ENCODE measurements at regions not wholly inside any gene's neighbourhood (a gene's known extent, or its start where the extent isn't known, plus 50 kb on each side); places are given as distances from the start of the nearest gene placed in this dataset.
A peak's percentile ranks its signal among the peaks of the same experiment; 100 is the strongest.

DNA sequence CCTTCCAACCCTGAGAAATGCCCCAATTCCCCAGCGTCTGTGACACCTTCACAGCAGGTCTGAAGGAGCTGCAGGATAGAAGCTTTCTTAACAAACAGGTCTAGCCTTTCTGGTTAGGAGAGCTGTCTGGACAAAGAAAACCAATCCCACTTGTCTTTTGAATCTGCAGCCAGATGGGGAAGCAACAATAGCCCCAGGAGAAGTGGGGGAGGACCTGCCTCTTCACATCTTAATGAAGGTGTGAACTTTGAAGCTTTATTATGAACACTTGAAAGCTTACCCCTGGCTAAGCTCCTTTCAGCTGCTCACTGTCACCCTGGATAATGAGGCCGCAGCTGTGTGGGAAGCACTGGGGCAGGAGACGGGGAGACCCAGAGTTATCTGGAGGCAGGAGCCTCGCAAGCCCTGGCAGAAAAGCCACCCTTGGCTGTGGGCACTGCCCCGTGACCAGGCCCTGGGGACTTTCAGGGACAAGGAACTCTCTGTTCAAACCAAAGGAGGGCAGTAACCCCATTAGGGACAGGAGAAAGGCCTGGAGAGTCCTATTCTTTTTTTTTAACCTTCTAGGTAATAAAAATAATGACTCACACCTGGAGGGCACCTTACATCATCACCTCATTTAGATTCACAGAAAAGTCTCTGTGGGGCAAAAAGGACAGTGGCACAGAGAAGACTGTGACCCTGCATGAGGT is 151.8 kb upstream of the RAD23B start:
- no peaks in the 10 kb centered on the region for H3K36me3 Mint-ChIP-seq (ENCODE audit: low read depth)
- no peak for DNase-seq
- H3K27ac Mint-ChIP-seq = no peak overlapping the region
- peaks cover 8% of the 10 kb centered on the region for H3K27me3 Mint-ChIP-seq (ENCODE audit: low read depth)
- intact Hi-C loops (cut with micrococcal nuclease) = no loop called here
- H3K4me1 Mint-ChIP-seq (ENCODE audit: low read depth) = no peaks in the 10 kb centered on the region
- no peaks in the 10 kb centered on the region for H3K9me3 Mint-ChIP-seq
- H3K4me3 Mint-ChIP-seq = no peak overlapping the region
- CTCF ChIA-PET = no interaction called here

DNA sequence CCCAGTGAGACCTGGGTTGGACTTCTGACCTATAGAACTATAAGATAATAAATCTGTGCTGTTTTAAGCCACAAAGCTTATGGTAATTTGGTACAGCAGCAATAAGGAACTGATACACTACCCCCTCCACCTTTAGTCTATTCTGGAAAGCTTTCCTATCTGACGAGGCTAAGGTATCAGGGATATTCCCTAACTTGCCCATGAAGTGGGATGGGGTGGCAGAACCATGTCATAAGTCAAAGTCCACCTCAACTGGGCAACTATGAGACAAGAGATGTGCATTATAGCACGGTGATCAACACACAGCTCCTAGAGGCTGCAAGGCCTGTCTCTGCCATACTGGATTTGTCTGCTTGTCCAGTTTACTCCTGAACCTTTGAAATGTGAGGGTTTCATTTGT is 146.8 kb upstream of the RAD23B start:
- CTCF ChIA-PET = interaction anchor here (1.0 to 4.7 kb wide), 6 partner anchors 10 to 1626 kb away, joined by 3 to 24 read pairs (median 4); no protein-coding TSS in a partner anchor
- Mint-ChIP-seq H3K36me3 (ENCODE audit: low read depth) (no peaks in the 10 kb centered on the region), H3K4me3 (no peak overlapping the region), H3K4me1 (ENCODE audit: low read depth) (no peaks in the 10 kb centered on the region), H3K27ac (no peak overlapping the region), H3K9me3 (no peaks in the 10 kb centered on the region), H3K27me3 (ENCODE audit: low read depth) (peaks cover 3% of the 10 kb centered on the region)
- no peak for DNase-seq
- intact Hi-C loops (cut with micrococcal nuclease) = no loop called here

DNA sequence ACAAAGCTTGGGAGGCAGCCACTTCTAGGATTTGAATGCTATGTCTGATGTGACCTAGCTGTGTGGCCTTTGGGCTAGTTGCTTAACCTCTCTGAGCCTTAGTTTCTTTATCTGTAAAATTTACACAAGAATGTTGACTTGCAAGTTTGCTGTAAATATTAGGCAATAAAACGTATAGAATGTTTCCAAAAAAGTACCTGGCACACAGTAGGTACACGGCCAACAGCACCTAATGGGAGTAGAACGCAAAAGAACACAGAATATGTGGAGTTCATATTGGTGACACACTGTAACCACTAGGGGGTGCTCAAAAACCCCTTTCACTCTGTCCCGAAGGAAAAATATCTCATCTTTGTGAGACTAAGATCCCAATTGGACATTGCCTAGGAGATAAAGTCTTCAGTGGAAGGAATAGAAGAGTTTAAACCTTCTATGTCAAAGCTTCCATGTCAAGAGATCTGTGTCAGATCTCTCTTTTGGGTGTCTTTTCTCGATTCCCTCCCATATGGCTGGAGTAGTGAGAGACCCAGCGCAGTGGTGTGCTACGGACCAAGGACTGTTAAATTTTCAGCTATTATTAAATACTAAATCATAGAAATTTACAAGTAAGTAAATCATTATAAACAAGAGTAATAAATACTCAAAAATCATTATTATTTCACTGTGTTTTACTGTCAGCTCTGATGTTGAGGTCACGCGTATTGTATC is 145.4 kb upstream of the RAD23B start:
- Mint-ChIP-seq H3K27ac (no peak overlapping the region), H3K4me3 (no peak overlapping the region), H3K4me1 (ENCODE audit: low read depth) (no peaks in the 10 kb centered on the region), H3K27me3 (ENCODE audit: low read depth) (peaks cover 3% of the 10 kb centered on the region), H3K9me3 (no peaks in the 10 kb centered on the region), H3K36me3 (ENCODE audit: low read depth) (no peaks in the 10 kb centered on the region)
- intact Hi-C loops (cut with micrococcal nuclease) = loop anchor here (1.0 kb wide), 1 partner anchor 204 kb away; no protein-coding TSS in a partner anchor
- CTCF ChIA-PET = interaction anchor here (0.6 to 4.7 kb wide), 17 partner anchors 9 to 1746 kb away, joined by 3 to 24 read pairs (median 4); no protein-coding TSS in a partner anchor
- peak; percentile 8 for DNase-seq

DNA sequence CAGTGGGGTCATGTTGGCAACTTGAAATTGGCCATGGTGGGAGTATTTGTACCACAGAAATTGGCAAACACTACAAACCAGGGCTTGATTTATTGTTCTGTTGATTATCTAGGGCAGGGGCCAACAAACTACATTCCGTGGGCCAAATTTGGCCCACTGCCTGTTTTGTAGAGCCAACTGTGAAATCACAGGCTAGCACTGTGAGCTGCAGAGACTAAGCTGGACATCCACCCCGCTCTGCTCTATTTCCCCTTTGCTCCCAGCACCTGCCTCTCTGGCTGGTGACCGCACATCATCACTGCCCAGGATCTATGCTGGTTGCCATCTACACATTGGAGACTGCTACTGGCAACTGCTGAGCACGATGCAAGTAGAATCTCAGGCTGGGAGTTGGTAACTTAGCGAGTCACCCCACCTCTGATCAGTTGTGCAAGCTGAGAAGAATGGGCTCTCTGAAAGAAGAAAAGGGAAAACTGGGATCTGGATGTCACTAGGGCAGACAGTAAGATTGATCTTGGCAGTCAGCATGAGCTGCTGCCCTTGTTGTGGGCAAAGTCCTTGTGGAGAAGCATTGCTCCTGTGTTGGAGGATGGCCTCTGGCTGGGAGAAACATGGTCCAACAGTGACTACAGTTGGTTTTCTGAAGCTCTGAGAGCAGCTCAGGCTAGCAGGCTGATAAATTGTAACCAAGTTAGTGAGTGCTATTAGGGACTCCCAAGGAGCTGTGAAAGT is 144.7 kb upstream of the RAD23B start:
- intact Hi-C loops (cut with micrococcal nuclease) = no loop called here

DNA sequence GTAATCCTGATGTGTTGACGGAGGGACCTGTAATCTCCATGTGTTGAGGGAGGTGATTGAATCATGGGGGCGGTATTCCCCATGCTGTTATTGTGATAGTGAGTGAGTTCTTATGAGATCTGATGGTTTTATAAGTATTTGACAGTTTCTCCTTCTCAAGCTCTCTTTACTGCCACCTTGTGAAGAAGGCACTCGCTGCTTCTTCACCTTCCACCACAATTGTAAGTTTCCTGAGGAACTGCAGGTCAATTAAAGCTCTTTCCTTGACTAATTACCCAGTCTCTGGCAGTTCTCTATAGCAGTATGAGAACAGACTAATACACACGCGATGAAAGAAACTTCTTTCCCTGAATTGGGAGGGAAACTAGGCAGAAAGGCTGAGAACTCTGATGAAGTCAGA is 141.1 kb upstream of the RAD23B start:
- DNase-seq = no peak
- Mint-ChIP-seq H3K36me3 (ENCODE audit: low read depth) (no peaks in the 10 kb centered on the region), H3K27ac (no peak overlapping the region), H3K9me3 (no peaks in the 10 kb centered on the region), H3K4me3 (no peak overlapping the region), H3K27me3 (ENCODE audit: low read depth) (peaks cover 3% of the 10 kb centered on the region), H3K4me1 (ENCODE audit: low read depth) (no peaks in the 10 kb centered on the region)
- intact Hi-C loops (cut with micrococcal nuclease) = loop anchor here (10.0 kb wide), 1 partner anchor 63 kb away; no protein-coding TSS in a partner anchor
- CTCF ChIA-PET = interaction anchor here (1.1 kb wide), 1 partner anchor 9 kb away, joined by 4 read pairs; no protein-coding TSS in a partner anchor

More for the DNA sequence above, 144.7 kb upstream of the RAD23B start:
- H3K9me3 Mint-ChIP-seq = no peaks in the 10 kb centered on the region
- DNase-seq = no peak
- H3K4me1 Mint-ChIP-seq (ENCODE audit: low read depth) = no peaks in the 10 kb centered on the region
- H3K27me3 Mint-ChIP-seq (ENCODE audit: low read depth) = peaks cover 3% of the 10 kb centered on the region
- no peaks in the 10 kb centered on the region for H3K36me3 Mint-ChIP-seq (ENCODE audit: low read depth)
- CTCF ChIA-PET = interaction anchor here (1.1 to 4.7 kb wide), 8 partner anchors 12 to 203 kb away, joined by 4 to 24 read pairs (median 6); no protein-coding TSS in a partner anchor
- no peak overlapping the region for H3K27ac Mint-ChIP-seq
- no peak overlapping the region for H3K4me3 Mint-ChIP-seq

DNA sequence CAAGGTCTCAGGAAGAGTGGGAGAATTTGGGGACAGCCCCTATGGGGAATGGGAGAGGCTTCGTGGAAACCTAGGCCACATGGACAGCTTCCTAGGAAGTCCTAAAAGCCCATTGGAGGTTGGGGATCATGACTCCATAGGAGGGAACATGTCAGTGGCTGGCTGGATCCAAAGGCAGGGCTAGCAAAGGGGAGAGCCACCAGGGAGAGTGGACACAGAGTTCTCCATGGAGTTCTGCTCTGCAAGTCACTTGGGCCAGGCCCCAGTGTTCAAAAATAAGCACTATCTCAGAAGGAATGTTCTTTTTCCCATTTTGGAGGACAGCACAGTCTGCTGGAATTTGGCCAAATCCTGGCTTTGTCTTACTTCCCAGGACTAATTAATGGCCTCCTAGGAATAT is 140.6 kb upstream of the RAD23B start:
- DNase-seq = no peak

DNA sequence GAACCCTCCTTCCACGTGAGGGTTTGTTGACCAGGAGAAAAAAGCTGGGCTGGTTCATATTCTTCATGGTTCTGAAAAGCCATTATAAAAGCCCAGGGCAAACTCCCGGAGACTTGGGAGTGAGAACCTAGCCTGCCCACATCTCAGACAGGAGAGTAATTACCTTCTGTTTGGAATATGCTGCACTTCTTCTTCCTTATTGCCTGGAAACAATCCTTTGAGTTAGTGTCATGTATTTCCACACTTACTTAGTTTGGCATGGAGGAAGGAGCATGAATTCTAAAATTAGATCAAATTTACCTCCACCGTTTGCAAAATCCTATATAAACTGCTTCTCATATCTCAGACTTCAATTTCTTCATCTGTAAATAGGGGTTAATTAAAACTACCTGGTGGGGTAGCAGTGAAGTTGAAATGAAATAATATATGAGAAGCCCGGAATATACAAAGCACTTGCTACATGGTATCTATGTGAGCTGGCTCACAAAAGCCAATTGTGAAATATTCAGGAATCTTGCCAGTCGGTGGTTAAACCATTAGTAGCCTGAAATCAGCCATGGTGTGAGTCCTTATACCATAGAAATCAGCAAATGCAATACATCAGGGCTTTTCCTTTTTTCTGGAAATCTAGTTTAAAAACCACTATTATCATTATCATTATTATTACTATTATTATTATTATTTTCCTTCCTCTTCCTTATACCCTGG is 140.0 kb upstream of the RAD23B start:
- CTCF ChIA-PET = interaction anchor here (1.1 kb wide), 1 partner anchor 70 kb away, joined by 4 read pairs; no protein-coding TSS in a partner anchor
- Mint-ChIP-seq H3K4me3 (no peak overlapping the region), H3K27ac (no peak overlapping the region), H3K4me1 (ENCODE audit: low read depth) (no peaks in the 10 kb centered on the region), H3K9me3 (no peaks in the 10 kb centered on the region), H3K27me3 (ENCODE audit: low read depth) (peaks cover 3% of the 10 kb centered on the region), H3K36me3 (ENCODE audit: low read depth) (no peaks in the 10 kb centered on the region)
- no peak for DNase-seq
- intact Hi-C loops (cut with micrococcal nuclease) = loop anchor here (10.0 kb wide), 1 partner anchor 62 kb away; no protein-coding TSS in a partner anchor

More for the DNA sequence above, 140.6 kb upstream of the RAD23B start:
- H3K27ac Mint-ChIP-seq = no peak overlapping the region
- no peaks in the 10 kb centered on the region for H3K4me1 Mint-ChIP-seq (ENCODE audit: low read depth)
- H3K27me3 Mint-ChIP-seq (ENCODE audit: low read depth) = peaks cover 3% of the 10 kb centered on the region
- intact Hi-C loops (cut with micrococcal nuclease) = loop anchor here (10.0 kb wide), 1 partner anchor 62 kb away; no protein-coding TSS in a partner anchor
- no peak overlapping the region for H3K4me3 Mint-ChIP-seq
- no peaks in the 10 kb centered on the region for H3K36me3 Mint-ChIP-seq (ENCODE audit: low read depth)
- CTCF ChIA-PET = interaction anchor here (1.1 kb wide), 1 partner anchor 10 kb away, joined by 4 read pairs; no protein-coding TSS in a partner anchor
- H3K9me3 Mint-ChIP-seq = no peaks in the 10 kb centered on the region

DNA sequence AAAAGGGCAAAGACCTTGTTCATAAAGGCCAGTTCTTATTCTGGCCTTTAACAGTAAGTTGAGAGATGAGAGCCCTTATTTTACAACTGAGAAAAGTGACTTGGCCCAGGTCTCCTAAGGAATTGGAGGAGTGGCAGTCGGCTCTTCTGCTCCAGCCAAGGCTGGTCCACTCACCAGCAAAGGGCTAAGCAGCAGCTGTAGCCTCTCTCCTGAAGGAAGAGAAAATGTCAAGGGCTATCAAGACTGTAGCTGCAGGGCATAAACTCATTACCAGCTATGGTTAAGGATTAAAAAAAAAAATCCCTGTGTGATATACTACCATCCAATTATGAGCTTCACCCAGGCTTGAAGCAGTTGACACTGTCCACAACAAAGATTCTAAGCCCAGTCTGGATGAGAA is 138.6 kb upstream of the RAD23B start:
- H3K36me3 Mint-ChIP-seq (ENCODE audit: low read depth) = no peaks in the 10 kb centered on the region
- no peaks in the 10 kb centered on the region for H3K4me1 Mint-ChIP-seq (ENCODE audit: low read depth)
- no peak for DNase-seq
- CTCF ChIA-PET = interaction anchor here (1.0 to 1.1 kb wide), 2 partner anchors 72 to 197 kb away, joined by 3 to 4 read pairs; no protein-coding TSS in a partner anchor
- intact Hi-C loops (cut with micrococcal nuclease) = loop anchor here (10.0 kb wide), 1 partner anchor 60 kb away; no protein-coding TSS in a partner anchor
- H3K4me3 Mint-ChIP-seq = no peak overlapping the region
- no peak overlapping the region for H3K27ac Mint-ChIP-seq
- no peaks in the 10 kb centered on the region for H3K27me3 Mint-ChIP-seq (ENCODE audit: low read depth)
- H3K9me3 Mint-ChIP-seq = no peaks in the 10 kb centered on the region

DNA sequence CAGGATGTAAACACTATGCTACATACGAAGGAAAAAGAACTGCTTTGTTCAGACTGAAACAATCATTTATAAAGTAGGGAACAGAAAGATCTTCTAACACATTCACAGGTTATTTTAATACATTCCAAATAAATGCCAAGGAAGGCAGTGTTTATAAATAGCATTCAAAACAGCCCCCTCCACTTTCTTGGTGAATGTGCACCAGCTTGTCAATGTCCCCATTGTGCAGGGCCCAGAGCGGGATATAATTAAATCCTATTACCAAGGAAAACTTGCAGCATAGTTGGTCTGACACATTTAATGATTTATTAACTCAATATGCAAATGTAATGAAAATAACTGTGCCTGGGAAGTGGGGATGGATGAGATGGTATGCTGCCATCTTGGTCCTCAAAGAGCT is 135.9 kb upstream of the RAD23B start:
- CTCF ChIA-PET = interaction anchor here (1.3 kb wide), 1 partner anchor 10 kb away, joined by 3 read pairs; no protein-coding TSS in a partner anchor
- peaks cover 3% of the 10 kb centered on the region for H3K9me3 Mint-ChIP-seq
- H3K36me3 Mint-ChIP-seq (ENCODE audit: low read depth) = no peaks in the 10 kb centered on the region
- no peak overlapping the region for H3K27ac Mint-ChIP-seq
- no peak overlapping the region for H3K4me3 Mint-ChIP-seq
- intact Hi-C loops (cut with micrococcal nuclease) = loop anchor here (10.0 kb wide), 1 partner anchor 58 kb away; no protein-coding TSS in a partner anchor
- H3K4me1 Mint-ChIP-seq (ENCODE audit: low read depth) = no peaks in the 10 kb centered on the region
- H3K27me3 Mint-ChIP-seq (ENCODE audit: low read depth) = peaks cover 5% of the 10 kb centered on the region
- no peak for DNase-seq

DNA sequence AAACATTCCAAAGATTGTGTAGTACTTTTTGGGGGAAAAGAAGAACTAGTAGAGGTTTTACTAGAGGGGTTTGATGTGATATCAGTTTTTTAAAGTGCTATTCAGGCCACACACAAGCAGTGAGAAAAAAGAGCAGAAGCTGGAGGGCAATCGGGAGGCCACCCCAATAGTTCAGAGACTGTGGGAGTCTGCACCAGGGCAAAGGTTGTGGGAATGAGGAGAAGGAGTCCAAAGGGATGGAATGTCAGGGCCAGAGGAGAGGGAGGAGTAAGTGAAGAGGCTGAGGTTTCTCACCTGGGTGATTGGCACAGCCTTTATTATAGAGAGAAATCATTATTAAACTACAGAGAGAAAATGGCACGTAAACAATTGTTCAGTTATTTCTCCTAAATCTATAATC is 134.9 kb upstream of the RAD23B start:
- intact Hi-C loops (cut with micrococcal nuclease) = loop anchor here (10.0 kb wide), 1 partner anchor 57 kb away; no protein-coding TSS in a partner anchor
- H3K9me3 Mint-ChIP-seq = peaks cover 3% of the 10 kb centered on the region
- no peak overlapping the region for H3K27ac Mint-ChIP-seq
- no peak for DNase-seq
- peaks cover 5% of the 10 kb centered on the region for H3K27me3 Mint-ChIP-seq (ENCODE audit: low read depth)
- no peak overlapping the region for H3K4me3 Mint-ChIP-seq
- no peaks in the 10 kb centered on the region for H3K36me3 Mint-ChIP-seq (ENCODE audit: low read depth)
- CTCF ChIA-PET = no interaction called here
- H3K4me1 Mint-ChIP-seq (ENCODE audit: low read depth) = no peaks in the 10 kb centered on the region

DNA sequence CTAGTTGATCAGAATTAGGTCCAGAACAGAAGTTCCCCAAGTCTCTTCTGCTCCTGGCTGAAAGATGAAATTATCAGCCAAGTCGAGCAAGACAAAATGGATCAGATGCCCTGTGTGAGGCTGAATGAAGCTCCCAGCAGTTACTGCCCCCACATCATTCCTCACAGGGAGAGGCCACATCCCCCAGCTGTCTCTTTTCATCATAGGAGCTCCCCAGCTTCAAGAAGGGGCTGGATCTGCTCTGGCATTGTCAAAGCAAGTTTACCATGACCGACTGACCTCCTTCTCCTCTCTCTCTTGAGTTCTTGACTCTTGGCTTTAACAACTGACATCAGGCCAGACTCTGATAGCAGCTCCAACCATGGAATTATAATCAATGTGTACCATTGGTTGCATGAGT is 133.3 kb upstream of the RAD23B start:
- Mint-ChIP-seq H3K36me3 (ENCODE audit: low read depth) (no peaks in the 10 kb centered on the region), H3K27ac (no peak overlapping the region), H3K27me3 (ENCODE audit: low read depth) (peaks cover 8% of the 10 kb centered on the region), H3K4me1 (ENCODE audit: low read depth) (no peaks in the 10 kb centered on the region), H3K4me3 (no peak overlapping the region), H3K9me3 (peaks cover 3% of the 10 kb centered on the region)
- intact Hi-C loops (cut with micrococcal nuclease) = loop anchor here (10.0 kb wide), 1 partner anchor 55 kb away; no protein-coding TSS in a partner anchor
- DNase-seq = no peak
- CTCF ChIA-PET = interaction anchor here (1.1 kb wide), 1 partner anchor 12 kb away, joined by 6 read pairs; no protein-coding TSS in a partner anchor

Measured in activated naive CD4-positive, alpha-beta T cell treated with anti-CD3 and anti-CD28 coated beads for 36 hours (primary cell).